ENCODE measurements at regions not wholly inside any gene's neighbourhood (a gene's known extent, or its start where the extent isn't known, plus 50 kb on each side); places are given as distances from the start of the nearest gene placed in this dataset.

DNA sequence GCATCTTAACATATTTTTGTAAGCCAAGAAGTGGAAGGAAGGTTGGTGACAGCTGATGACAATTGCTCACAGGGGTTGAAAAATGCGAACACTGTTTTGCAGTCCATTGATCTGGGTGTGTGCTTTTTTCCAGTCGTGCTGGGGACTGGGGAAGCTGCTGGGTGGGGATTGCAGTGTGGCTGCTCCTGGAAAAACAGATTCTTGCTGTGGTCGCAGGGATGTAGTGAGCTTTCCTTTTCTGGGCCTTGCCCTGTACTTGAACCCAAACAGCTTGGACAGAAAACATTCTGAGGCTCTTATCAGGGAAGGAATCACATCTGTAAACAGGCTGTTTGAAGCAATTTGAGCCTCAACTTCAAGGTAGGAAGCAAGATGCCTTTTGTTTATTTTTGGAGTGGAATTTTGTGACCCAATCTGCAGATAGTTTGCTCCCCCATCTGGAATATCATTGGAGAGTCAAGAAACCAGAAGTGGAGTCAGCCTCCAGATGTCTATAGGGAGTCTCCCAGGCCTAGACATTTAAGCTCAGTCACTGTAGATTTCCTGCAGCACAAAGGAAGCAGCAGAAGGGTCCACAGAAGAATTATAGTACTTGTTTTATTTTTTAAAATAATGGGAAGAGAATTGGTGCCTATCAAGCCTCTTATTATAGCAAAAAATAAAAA, 279.2 kb upstream of the FERMT1 start:
- ChIA-PET POLR2A (no interaction called here), CTCF (no interaction called here)
- H3K4me3 ChIP-seq (ENCODE audit: low read depth, low read length) = no peak overlapping the region
- TF ChIP-seq, protein P1, sequence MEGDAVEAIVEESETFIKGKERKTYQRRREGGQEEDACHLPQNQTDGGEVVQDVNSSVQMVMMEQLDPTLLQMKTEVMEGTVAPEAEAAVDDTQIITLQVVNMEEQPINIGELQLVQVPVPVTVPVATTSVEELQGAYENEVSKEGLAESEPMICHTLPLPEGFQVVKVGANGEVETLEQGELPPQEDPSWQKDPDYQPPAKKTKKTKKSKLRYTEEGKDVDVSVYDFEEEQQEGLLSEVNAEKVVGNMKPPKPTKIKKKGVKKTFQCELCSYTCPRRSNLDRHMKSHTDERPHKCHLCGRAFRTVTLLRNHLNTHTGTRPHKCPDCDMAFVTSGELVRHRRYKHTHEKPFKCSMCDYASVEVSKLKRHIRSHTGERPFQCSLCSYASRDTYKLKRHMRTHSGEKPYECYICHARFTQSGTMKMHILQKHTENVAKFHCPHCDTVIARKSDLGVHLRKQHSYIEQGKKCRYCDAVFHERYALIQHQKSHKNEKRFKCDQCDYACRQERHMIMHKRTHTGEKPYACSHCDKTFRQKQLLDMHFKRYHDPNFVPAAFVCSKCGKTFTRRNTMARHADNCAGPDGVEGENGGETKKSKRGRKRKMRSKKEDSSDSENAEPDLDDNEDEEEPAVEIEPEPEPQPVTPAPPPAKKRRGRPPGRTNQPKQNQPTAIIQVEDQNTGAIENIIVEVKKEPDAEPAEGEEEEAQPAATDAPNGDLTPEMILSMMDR (IDR thresholded peaks at IDR 0.05; ENCODE audit: insufficient read depth, low read length, missing control alignments) = no peak
- no peak for DNase-seq (ENCODE audit: low read depth, low spot score)

DNA sequence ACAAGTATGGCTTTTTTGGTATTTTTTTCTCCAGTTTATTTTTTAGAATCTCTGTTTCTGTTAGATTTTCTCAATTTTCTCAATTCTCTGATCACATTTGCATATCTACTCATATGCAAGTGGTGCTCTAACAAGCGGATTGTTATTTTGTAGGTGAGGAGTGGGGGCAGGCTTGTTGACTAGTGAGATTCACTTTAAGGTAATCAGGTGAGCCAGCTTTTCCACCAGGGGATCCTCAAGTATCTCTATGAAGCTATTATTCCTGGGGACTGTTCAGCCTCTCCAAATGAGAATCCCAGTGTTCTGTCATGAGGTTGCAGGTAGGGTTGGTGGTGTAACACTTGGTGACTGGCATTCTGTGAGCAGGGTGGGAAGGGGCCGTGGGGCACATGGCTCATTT, 274.3 kb upstream of the FERMT1 start:
- POLR2A ChIA-PET = no interaction called here
- DNase-seq (ENCODE audit: low read depth, low spot score) = no peak
- CTCF ChIA-PET = no interaction called here
- TF ChIP-seq, protein P1 (IDR thresholded peaks at IDR 0.05; ENCODE audit: insufficient read depth, low read length, missing control alignments) = no peak
- no peak overlapping the region for H3K4me3 ChIP-seq (ENCODE audit: low read depth, low read length)

DNA sequence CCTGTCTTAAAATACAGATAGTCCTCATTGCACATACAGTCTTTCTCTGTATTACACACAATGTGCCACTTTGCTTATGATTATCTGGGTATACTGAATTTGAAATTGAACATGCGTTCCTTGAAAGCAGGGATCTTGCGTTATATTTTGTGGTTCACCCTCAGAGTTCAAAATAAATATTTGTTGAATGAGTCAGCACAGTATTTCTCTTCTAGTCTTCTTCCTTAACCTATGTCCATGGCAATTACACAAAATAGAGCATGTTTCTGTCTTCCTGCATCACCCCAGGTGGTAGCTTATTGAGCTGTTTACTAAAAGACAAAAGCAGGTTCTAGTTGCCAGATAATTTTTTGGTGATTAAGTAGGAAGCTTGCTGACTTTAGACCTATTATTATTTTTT, 272.9 kb upstream of the FERMT1 start:
- no peak overlapping the region for H3K4me3 ChIP-seq (ENCODE audit: low read depth, low read length)
- no peak for DNase-seq (ENCODE audit: low read depth, low spot score)
- CTCF ChIA-PET = no interaction called here
- POLR2A ChIA-PET = no interaction called here
- TF ChIP-seq, protein P1 (IDR thresholded peaks at IDR 0.05; ENCODE audit: insufficient read depth, low read length, missing control alignments) = no peak

DNA sequence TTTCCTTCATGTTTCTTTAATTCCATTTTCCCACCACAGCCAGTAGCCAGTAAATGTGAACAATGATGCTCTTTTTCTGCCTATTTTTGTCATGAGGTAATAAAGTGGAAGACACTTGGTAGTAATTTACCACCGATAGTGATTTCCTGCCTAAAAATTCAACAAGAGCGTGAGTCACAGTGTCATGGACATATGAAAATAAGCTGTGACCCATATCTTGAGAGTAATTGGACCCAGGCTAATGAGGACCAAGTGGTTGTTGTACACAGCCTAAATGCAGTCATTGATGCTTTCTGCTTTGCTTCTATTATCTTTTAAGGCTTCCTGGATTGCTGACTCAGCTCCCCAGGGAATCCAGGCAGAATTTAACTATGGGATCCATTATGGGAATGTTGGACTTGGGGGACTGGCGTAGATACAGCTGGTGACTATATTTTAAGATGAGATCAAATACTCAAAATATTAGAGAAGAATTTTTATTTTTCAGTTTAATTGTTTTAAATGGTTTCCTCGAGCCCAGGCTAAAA, 265.9 kb upstream of the FERMT1 start:
- ChIA-PET POLR2A (no interaction called here), CTCF (no interaction called here)
- H3K4me3 ChIP-seq (ENCODE audit: low read depth, low read length) = no peak overlapping the region
- no peak for DNase-seq (ENCODE audit: low read depth, low spot score)
- TF ChIP-seq, protein P1 (IDR thresholded peaks at IDR 0.05; ENCODE audit: insufficient read depth, low read length, missing control alignments) = no peak

DNA sequence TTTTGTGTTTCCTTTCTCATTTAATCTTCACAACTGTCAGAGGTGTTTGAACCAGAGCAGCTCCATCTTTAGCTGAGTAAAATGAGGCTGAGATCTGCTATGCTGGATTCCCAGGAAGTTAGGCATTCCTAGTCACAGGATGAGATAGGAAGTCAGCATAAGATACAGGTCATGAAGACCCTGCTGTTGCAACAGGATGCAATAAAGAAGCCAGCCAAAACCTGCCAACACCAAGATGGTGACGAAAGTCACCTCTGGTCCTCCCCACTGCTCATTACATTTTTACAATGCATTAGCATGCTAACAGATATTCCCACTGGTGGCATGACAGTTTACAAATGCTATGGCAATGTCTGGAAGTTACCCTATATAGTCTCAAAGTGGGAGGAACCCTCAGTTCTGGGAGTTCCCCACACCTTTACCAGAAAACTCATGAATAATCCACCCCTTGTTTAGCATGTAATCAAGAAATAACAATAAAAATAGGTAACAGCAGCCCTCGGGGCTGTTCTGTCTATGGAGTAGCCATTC, 262.2 kb upstream of the FERMT1 start:
- ChIA-PET CTCF (no interaction called here), POLR2A (no interaction called here)
- TF ChIP-seq, protein P1 (IDR thresholded peaks at IDR 0.05; ENCODE audit: insufficient read depth, low read length, missing control alignments) = no peak
- H3K4me3 ChIP-seq (ENCODE audit: low read depth, low read length) = no peak overlapping the region
- DNase-seq (ENCODE audit: low read depth, low spot score) = no peak

DNA sequence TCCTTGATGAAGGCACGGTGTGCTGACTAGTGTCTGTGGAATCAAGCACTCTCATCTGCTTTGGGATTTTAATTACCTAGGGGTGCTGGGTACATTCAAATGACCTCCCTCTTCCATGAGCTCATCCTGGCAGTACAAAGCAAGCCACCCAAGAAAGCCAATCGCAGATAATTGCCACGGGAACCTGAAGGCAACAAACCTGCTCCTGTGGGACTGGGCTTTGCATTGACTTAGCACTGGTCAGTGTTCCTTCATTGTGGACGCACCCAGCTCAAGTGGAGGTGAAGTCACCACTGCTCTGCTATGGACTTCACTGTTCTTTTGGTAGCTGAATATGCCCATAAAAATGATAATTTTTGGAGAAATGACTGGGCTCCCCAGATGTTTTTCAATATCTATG, 261.6 kb upstream of the FERMT1 start:
- no peak overlapping the region for H3K4me3 ChIP-seq (ENCODE audit: low read depth, low read length)
- POLR2A ChIA-PET = no interaction called here
- no peak for DNase-seq (ENCODE audit: low read depth, low spot score)
- CTCF ChIA-PET = no interaction called here
- TF ChIP-seq, protein P1 (IDR thresholded peaks at IDR 0.05; ENCODE audit: insufficient read depth, low read length, missing control alignments) = no peak

All from AG04449 (cell line).